HepG2 (cell line): ENCODE measurements at regions not wholly inside any gene's neighbourhood (a gene's known extent, or its start where the extent isn't known, plus 50 kb on each side); places are given as distances from the start of the nearest gene placed in this dataset.

Source experiments
- ATAC-seq: fragments of 200-7000 bp; cut with Tn5 transposase; 3 replicates; pipeline ENCODE4 v1.9.1; 2020; ENCODE audit warnings: mild to moderate bottlenecking, moderate library complexity
- BruUV-seq: library from RNA; stranded (reverse); fragments of 400-500 nt; replicated peaks from 2 replicates; lab custom pipeline; 2021; lab: Mats Ljungman, UMichigan
- CTCF ChIA-PET: fragments of 300-600 bp; formaldehyde crosslinking; extraction: SDS; loops from one replicate; lab custom pipeline; 2021; ENCODE audit warnings: low total read pairs, inconsistent platforms, low intra/inter-chr PET ratio; lab: Yijun Ruan, JAX
- POLR2A ChIA-PET: fragments of 350-600 bp; sonication (Branson Sonifier 250); formaldehyde crosslinking; loops from one replicate; lab custom pipeline; 2020; ENCODE audit warnings: antibody characterized with exemption, inconsistent platforms; lab: Yijun Ruan, JAX
- DNase-seq: peaks from one replicate; pipeline ENCODE4 v3.0.0-alpha.2; 2015; ENCODE audit warnings: low spot score
- FAIRE-seq: peaks from 3 replicates; lab custom pipeline; 2011; peaks lifted over from hg19 to GRCh38; lab: Jason Lieb, UNC
- H2AFZ ChIP-seq: one replicate; pipeline ENCODE4 v1.6.1; 2011; ENCODE audit warnings: low read length, inconsistent platforms
- H3K27ac ChIP-seq: fragments of 300-600 bp; 3 replicates; pipeline ENCODE4 v1.8.0; 2011; ENCODE audit warnings: mixed run types, mild to moderate bottlenecking, mixed read lengths, low read length, inconsistent platforms; ENCODE audit not compliant: insufficient read depth; ENCODE audit errors: extremely low read length
- H3K27me3 ChIP-seq, 2 experiments: fragments of 200-600 bp in 1 of 2; 2 replicates in 1 of 2; 3 replicates in 1 of 2; pipeline versions ENCODE4 v1.6.0 to v1.8.0; 2011; ENCODE audit warnings: low read length in 2 of 2, mild to moderate bottlenecking in 2 of 2, moderate library complexity in 2 of 2, inconsistent platforms in 1 of 2; ENCODE audit not compliant: insufficient read depth in 2 of 2, control insufficient read depth in 1 of 2
- H3K36me3 ChIP-seq, 2 experiments: fragments of 200-600 bp in 1 of 2; replicated peaks in 1 of 2; 2 replicates in 1 of 2; 3 replicates in 1 of 2; pipeline versions ENCODE4 v1.5.1 to v1.8.0; 2011; ENCODE audit warnings: low read length in 2 of 2, inconsistent platforms in 1 of 2; ENCODE audit not compliant: insufficient read depth in 2 of 2, control insufficient read depth in 1 of 2
- H3K4me1 ChIP-seq: 2 replicates; pipeline ENCODE4 v1.5.1; 2012; ENCODE audit warnings: low read length, inconsistent platforms; ENCODE audit not compliant: insufficient read depth
- H3K4me2 ChIP-seq: 2 replicates; pipeline ENCODE4 v1.6.0; 2011; ENCODE audit warnings: low read depth, low read length, inconsistent platforms
- H3K4me3 ChIP-seq, 3 experiments: fragments of 200-600 bp in 1 of 3; sonication (generic), shearing (Covaris generic) in 1 of 3; replicated peaks in 1 of 3; 2 replicates each; pipeline ENCODE4 v1.5.1; 2011 to 2016; ENCODE audit warnings: low read length in 3 of 3, inconsistent platforms in 2 of 3, low read depth in 2 of 3, mild to moderate bottlenecking in 2 of 3, control low read depth in 1 of 3, mixed read lengths in 1 of 3; ENCODE audit not compliant: insufficient read depth in 1 of 3
- H3K79me2 ChIP-seq: one replicate; pipeline ENCODE4 v1.6.1; 2011; ENCODE audit warnings: low read length, inconsistent platforms; ENCODE audit not compliant: insufficient read depth
- H3K9ac ChIP-seq: 2 replicates; pipeline ENCODE4 v1.6.0; 2011; ENCODE audit warnings: mild to moderate bottlenecking, low read depth, low read length, inconsistent platforms; ENCODE audit not compliant: insufficient read depth
- H3K9me3 ChIP-seq: 2 replicates; pipeline ENCODE4 v1.5.1; 2012; ENCODE audit warnings: mild to moderate bottlenecking, low read length
- H4K20me1 ChIP-seq: 2 replicates; pipeline ENCODE4 v1.6.0; 2011; ENCODE audit warnings: inconsistent platforms, mild to moderate bottlenecking, low read length, moderate library complexity; ENCODE audit not compliant: insufficient read depth
- ARNT ChIP-seq: fragments of 450-650 bp; IDR thresholded peaks from 2 replicates; pipeline ENCODE4 v1.6.1; 2017
- CTCF ChIP-seq: sonication (generic); formaldehyde crosslinking; IDR thresholded peaks from 2 replicates; pipeline ENCODE4 v1.5.0; 2020; ENCODE audit warnings: mild to moderate bottlenecking, missing genetic modification reagents, moderate library complexity
- HNF1B ChIP-seq: sonication (generic); formaldehyde crosslinking; IDR thresholded peaks from 2 replicates; pipeline ENCODE4 v1.5.1; 2020; ENCODE audit warnings: mild to moderate bottlenecking, moderate library complexity, missing genetic modification reagents
- MTA1 ChIP-seq: sonication (generic); formaldehyde crosslinking; IDR thresholded peaks from 2 replicates; pipeline ENCODE4 v1.4.0; 2020; ENCODE audit warnings: missing genetic modification reagents, mild to moderate bottlenecking, borderline replicate concordance
- RNF2 ChIP-seq: fragments of 450-650 bp; conservative IDR thresholded peaks from 2 replicates; pipeline ENCODE4 v1.6.1; 2016; ENCODE audit warnings: low read depth
- SIX1 ChIP-seq: sonication (generic); formaldehyde crosslinking; IDR thresholded peaks from 2 replicates; pipeline ENCODE4 v1.4.0; 2020; ENCODE audit warnings: missing genetic modification reagents, borderline replicate concordance
- SMAD9 ChIP-seq: sonication (generic); formaldehyde crosslinking; IDR thresholded peaks from 2 replicates; pipeline ENCODE4 v1.5.1; 2020; ENCODE audit warnings: mild to moderate bottlenecking, missing genetic modification reagents
- STAG1 ChIP-seq: sonication (generic); formaldehyde crosslinking; IDR thresholded peaks from 2 replicates; pipeline ENCODE4 v1.4.0; 2020; ENCODE audit warnings: missing genetic modification reagents
- TRIM24 ChIP-seq: sonication (generic); formaldehyde crosslinking; IDR thresholded peaks from 2 replicates; pipeline ENCODE4 v1.8.0; 2022; ENCODE audit warnings: mild to moderate bottlenecking, missing genetic modification reagents
- ZNF766 ChIP-seq: sonication (generic); formaldehyde crosslinking; IDR thresholded peaks from 2 replicates; pipeline ENCODE4 v1.5.0; 2020; ENCODE audit warnings: missing genetic modification reagents, borderline replicate concordance
- ZNF781 ChIP-seq: sonication (generic); formaldehyde crosslinking; IDR thresholded peaks from 2 replicates; pipeline ENCODE4 v1.5.1; 2020; ENCODE audit warnings: borderline replicate concordance, mild to moderate bottlenecking, missing genetic modification reagents; ENCODE audit errors: not compliant biosample characterization
- ZNF850 ChIP-seq: sonication (generic); formaldehyde crosslinking; conservative IDR thresholded peaks from 2 replicates; pipeline ENCODE4 v1.9.0; 2021; ENCODE audit warnings: mild to moderate bottlenecking, missing genetic modification reagents
- WGBS: methylation state at CpG from one replicate; pipeline ENCODE4 v1.1.6; 2017; ENCODE audit warnings: low lambda C conversion rate; 5-methylcytosine and 5-hydroxymethylcytosine counted together
- in situ Hi-C: cut with HindIII; loops from 2 replicates; pipeline ENCODE4 v1.10.0; 2017; ENCODE audit warnings: low pct_unique_long_range_greater_than_20kb; ENCODE audit not compliant: extremely low pct_ligation_motif_present
- intact Hi-C: fragments of 100-400 bp; cut with micrococcal nuclease; formaldehyde crosslinking; loops from one replicate; pipeline ENCODE4 v1.10.0; 2022; ENCODE audit not compliant: unreplicated experiment

GRCh38 chr11:25733777-25734176 lies 598.2 kb upstream of the ANO3 start (continued):
- TF ChIP-seq HNF1B (no peak), ZNF850 (CRISPR knock-in tag) (no peak), MTA1 (CRISPR knock-in tag) (no peak), TRIM24 (CRISPR knock-in tag) (no peak), RNF2 (no peak)

- TF ChIP-seq ZNF766 (no peak), STAG1 (peak; percentile 35; the same call in 1 of the 2 replicates), ZNF781 (CRISPR knock-in tag) (no peak), CTCF (peak; percentile 31), SIX1 (CRISPR knock-in tag) (peak; percentile 37; the same call in 1 of the 2 replicates), ARNT (no peak), SMAD9 (CRISPR knock-in tag) (no peak)
- TF ChIP-seq, all 625 proteins: peak for 3
- POLR2A ChIA-PET: interaction anchor here (0.6 kb wide), 2 partner anchors 9 to 120 kb away, joined by 3 read pairs; no protein-coding TSS in a partner anchor
- H3K4me3 ChIP-seq: no peak overlapping the region
- CTCF ChIA-PET: no interaction called here
- intact Hi-C loops: no loop called here
- no peaks in the 10 kb centered on the region for H3K27me3 ChIP-seq
- H3K27ac ChIP-seq: no peak overlapping the region
- DNase-seq (peak; percentile 8), ATAC-seq (no peak), FAIRE-seq (no peak)
- BruUV-seq: no TSS peak
- no peak overlapping the region for H3K9ac ChIP-seq
- H3K9me3 ChIP-seq: peaks cover 4% of the 10 kb centered on the region; the same call in 1 of the 2 replicates
- in situ Hi-C loops: no loop called here
- peaks cover 17% of the 10 kb centered on the region for H3K4me1 ChIP-seq
- no peak overlapping the region for H2AFZ ChIP-seq
- H3K4me2 ChIP-seq: no peak overlapping the region
- no peaks in the 10 kb centered on the region for H4K20me1 ChIP-seq
- H3K36me3 ChIP-seq: no peaks in the 10 kb centered on the region
- no peaks in the 10 kb centered on the region for H3K79me2 ChIP-seq
- 0% methylated on average over 2 of the region's 2 CpGs for WGBS
Measured at GRCh38 chr11:25734591-25735211, 597.2 kb upstream of the ANO3 start.
